Right ventricle myocardium superior (tissue), 1 donor: ENCODE measurements at regions not wholly inside any gene's neighbourhood (a gene's known extent, or its start where the extent isn't known, plus 50 kb on each side); places are given as distances from the start of the nearest gene placed in this dataset.

Experiments used
- ATAC-seq: fragments of 200-7000 bp; cut with Tn5 transposase; one replicate; pipeline ENCODE4 v1.9.1; 2020; ENCODE audit warnings: mild to moderate bottlenecking; ENCODE audit not compliant: poor library complexity
- DNase-seq: peaks from one replicate; pipeline ENCODE4 v3.0.0-alpha.2; 2020
- intact Hi-C: fragments of 100-400 bp; cut with DNase I; formaldehyde crosslinking; loops from one replicate; pipeline ENCODE4 v1.11.2; 2022
- donor health status: DM: no; HTN: yes; CAD: no; lungs with severe emphysema.

GRCh38 chr6:40054186-40054585 is 119.9 kb upstream of the MOCS1 start:
- DNase-seq: no peak
- intact Hi-C loops: no loop called here
- ATAC-seq: no peak

GRCh38 chr6:40049128-40049527 is 114.9 kb upstream of the MOCS1 start:
- DNase-seq (no peak), ATAC-seq (no peak)
- intact Hi-C loops: no loop called here

- DNase-seq (no peak), ATAC-seq (no peak)
- intact Hi-C loops: no loop called here
Measured at GRCh38 chr6:40044196-40044595, 109.9 kb upstream of the MOCS1 start.

GRCh38 chr6:40042232-40042631 is 108.0 kb upstream of the MOCS1 start:
- intact Hi-C loops: no loop called here
- ATAC-seq: no peak
- no peak for DNase-seq

- DNase-seq (no peak), ATAC-seq (no peak)
- intact Hi-C loops: no loop called here
Measured at GRCh38 chr6:40039042-40039441, 104.8 kb upstream of the MOCS1 start.

GRCh38 chr6:40038626-40039025 is 104.4 kb upstream of the MOCS1 start:
- DNase-seq (no peak), ATAC-seq (no peak)
- intact Hi-C loops: no loop called here

- intact Hi-C loops: no loop called here
- DNase-seq: no peak
- ATAC-seq: no peak
Measured at GRCh38 chr6:40037271-40037670, 103.0 kb upstream of the MOCS1 start.

GRCh38 chr6:40036186-40036585 is 101.9 kb upstream of the MOCS1 start:
- DNase-seq (no peak), ATAC-seq (no peak)
- intact Hi-C loops: no loop called here

- no peak for DNase-seq
- intact Hi-C loops: no loop called here
- no peak for ATAC-seq
Measured at GRCh38 chr6:40028449-40028848, 94.2 kb upstream of the MOCS1 start.

GRCh38 chr6:40022867-40023266 is 88.6 kb upstream of the MOCS1 start:
- no peak for ATAC-seq
- intact Hi-C loops: no loop called here

GRCh38 chr6:40020166-40020565 is 85.9 kb upstream of the MOCS1 start:
- intact Hi-C loops: no loop called here
- ATAC-seq (no peak), DNase-seq (no peak)

More at GRCh38 chr6:40022867-40023266, 88.6 kb upstream of the MOCS1 start:
- no peak for DNase-seq

GRCh38 chr6:40015530-40015929 is 81.3 kb upstream of the MOCS1 start:
- DNase-seq: no peak
- no peak for ATAC-seq
- intact Hi-C loops: no loop called here

GRCh38 chr6:40011844-40012243 is 77.6 kb upstream of the MOCS1 start:
- ATAC-seq: no peak
- no peak for DNase-seq
- intact Hi-C loops: no loop called here

- no peak for ATAC-seq
- intact Hi-C loops: no loop called here
- DNase-seq: no peak
Measured at GRCh38 chr6:40000964-40001515, 66.8 kb upstream of the MOCS1 start.

- ATAC-seq (no peak), DNase-seq (no peak)
Measured at GRCh38 chr6:39999006-39999867, 65.0 kb upstream of the MOCS1 start.

GRCh38 chr6:39998126-39998525 is 63.9 kb upstream of the MOCS1 start:
- intact Hi-C loops: no loop called here
- DNase-seq (no peak), ATAC-seq (no peak)

More at GRCh38 chr6:39999006-39999867, 65.0 kb upstream of the MOCS1 start:
- intact Hi-C loops: no loop called here

- DNase-seq: no peak
- intact Hi-C loops: no loop called here
- ATAC-seq: no peak
Measured at GRCh38 chr6:39997101-39997635, 62.9 kb upstream of the MOCS1 start.

- intact Hi-C loops: no loop called here
- no peak for ATAC-seq
- DNase-seq: no peak
Measured at GRCh38 chr6:39995633-39996032, 61.4 kb upstream of the MOCS1 start.

- no peak for DNase-seq
- intact Hi-C loops: no loop called here
- no peak for ATAC-seq
Measured at GRCh38 chr6:39992861-39993622, 58.8 kb upstream of the MOCS1 start.
